Vagina (tissue), 2 donors: ENCODE measurements at regions not wholly inside any gene's neighbourhood (a gene's known extent, or its start where the extent isn't known, plus 50 kb on each side); places are given as distances from the start of the nearest gene placed in this dataset.

Source experiments
- DNase-seq, 2 donors: peaks; one replicate each; pipeline ENCODE4 v3.0.0-alpha.2; 2017; ENCODE audit errors: extremely low spot score in 2 of 2
- H3K27ac ChIP-seq: fragments of 200-600 bp; sonication (generic); one replicate; pipeline ENCODE4 v1.5.1; 2019
- H3K27me3 ChIP-seq: fragments of 200-600 bp; sonication (generic); one replicate; pipeline ENCODE4 v1.5.1; 2019
- H3K36me3 ChIP-seq, 2 donors: fragments of 200-600 bp; sonication (generic); one replicate each; pipeline ENCODE4 v1.5.1; 2017 to 2019
- H3K4me1 ChIP-seq: fragments of 200-600 bp; sonication (generic); one replicate; pipeline ENCODE4 v1.5.1; 2019
- H3K4me3 ChIP-seq, 2 donors: fragments of 200-600 bp; sonication (generic); 1 replicate in 1 of 2; 2 replicates in 1 of 2; pipeline ENCODE4 v1.5.1; 2016 to 2019
- H3K9me3 ChIP-seq: fragments of 200-600 bp; sonication (generic); one replicate; pipeline ENCODE4 v1.5.1; 2019
- POLR2A ChIP-seq, 2 donors: fragments of 450-650 bp; IDR thresholded peaks; one replicate each; pipeline ENCODE4 v1.6.1; 2017; ENCODE audit warnings: antibody characterized with exemption in 2 of 2, mild to moderate bottlenecking in 2 of 2, moderate library complexity in 2 of 2
- POLR2AphosphoS5 ChIP-seq, 2 donors: sonication (generic); formaldehyde crosslinking; IDR thresholded peaks; one replicate each; pipeline ENCODE4 v1.9.0; 2017; ENCODE audit warnings: antibody characterized with exemption in 2 of 2, mild to moderate bottlenecking in 2 of 2, low read depth in 1 of 2; ENCODE audit not compliant: insufficient read depth in 1 of 2
- intact Hi-C: fragments of 100-400 bp; cut with DNase I; formaldehyde crosslinking; loops from one replicate; pipeline ENCODE4 v1.15.1; 2023
- TF ChIP-seq, protein P1 (sequence below), 3 experiments: fragments of 450-650 bp in 2 of 3; fragments of 200-600 bp in 1 of 3; sonication (generic) in 1 of 3; IDR thresholded peaks; one replicate each; pipeline ENCODE4 v1.5.1; 2017 to 2019; ENCODE audit warnings: antibody characterized with exemption in 3 of 3, mild to moderate bottlenecking in 2 of 3, moderate library complexity in 2 of 3

DNA sequence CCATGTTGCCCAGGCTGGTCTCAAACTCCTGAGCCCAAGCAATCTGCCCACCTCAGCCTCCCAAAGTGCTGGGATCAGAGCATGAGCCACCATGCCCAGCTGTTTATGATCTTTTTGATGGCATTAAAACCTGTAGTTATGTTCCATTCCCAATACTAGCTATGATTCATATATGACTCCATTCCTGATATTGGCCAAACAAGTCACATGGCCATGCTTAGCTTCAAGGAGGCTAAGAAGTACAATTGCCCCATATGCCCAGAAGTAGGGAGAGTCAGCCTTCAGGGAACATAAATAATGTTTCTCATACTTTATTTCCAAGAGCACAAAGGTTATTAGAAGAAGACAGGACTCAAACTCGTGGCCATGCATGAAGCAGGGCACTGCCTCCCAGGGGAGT, 132.4 kb upstream of the RAB6C start:
- TF ChIP-seq POLR2AphosphoS5 (IDR thresholded peaks at IDR 0.05; ENCODE audit: insufficient read depth in 1 of 2, low read depth in 1 of 2), result no peak
- TF ChIP-seq POLR2A (IDR thresholded peaks at IDR 0.05), result no peak
- TF ChIP-seq, protein P1, sequence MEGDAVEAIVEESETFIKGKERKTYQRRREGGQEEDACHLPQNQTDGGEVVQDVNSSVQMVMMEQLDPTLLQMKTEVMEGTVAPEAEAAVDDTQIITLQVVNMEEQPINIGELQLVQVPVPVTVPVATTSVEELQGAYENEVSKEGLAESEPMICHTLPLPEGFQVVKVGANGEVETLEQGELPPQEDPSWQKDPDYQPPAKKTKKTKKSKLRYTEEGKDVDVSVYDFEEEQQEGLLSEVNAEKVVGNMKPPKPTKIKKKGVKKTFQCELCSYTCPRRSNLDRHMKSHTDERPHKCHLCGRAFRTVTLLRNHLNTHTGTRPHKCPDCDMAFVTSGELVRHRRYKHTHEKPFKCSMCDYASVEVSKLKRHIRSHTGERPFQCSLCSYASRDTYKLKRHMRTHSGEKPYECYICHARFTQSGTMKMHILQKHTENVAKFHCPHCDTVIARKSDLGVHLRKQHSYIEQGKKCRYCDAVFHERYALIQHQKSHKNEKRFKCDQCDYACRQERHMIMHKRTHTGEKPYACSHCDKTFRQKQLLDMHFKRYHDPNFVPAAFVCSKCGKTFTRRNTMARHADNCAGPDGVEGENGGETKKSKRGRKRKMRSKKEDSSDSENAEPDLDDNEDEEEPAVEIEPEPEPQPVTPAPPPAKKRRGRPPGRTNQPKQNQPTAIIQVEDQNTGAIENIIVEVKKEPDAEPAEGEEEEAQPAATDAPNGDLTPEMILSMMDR (IDR thresholded peaks at IDR 0.05), result no peak
- Histone ChIP-seq H3K27ac (no peak overlapping the region), H3K36me3 (no peaks in the 10 kb centered on the region), H3K9me3 (no peaks in the 10 kb centered on the region), H3K4me1 (no peaks in the 10 kb centered on the region), H3K27me3 (no peaks in the 10 kb centered on the region), H3K4me3 (no peak overlapping the region)
- intact Hi-C loops, result no loop called here
- DNase-seq, result no peak

DNA sequence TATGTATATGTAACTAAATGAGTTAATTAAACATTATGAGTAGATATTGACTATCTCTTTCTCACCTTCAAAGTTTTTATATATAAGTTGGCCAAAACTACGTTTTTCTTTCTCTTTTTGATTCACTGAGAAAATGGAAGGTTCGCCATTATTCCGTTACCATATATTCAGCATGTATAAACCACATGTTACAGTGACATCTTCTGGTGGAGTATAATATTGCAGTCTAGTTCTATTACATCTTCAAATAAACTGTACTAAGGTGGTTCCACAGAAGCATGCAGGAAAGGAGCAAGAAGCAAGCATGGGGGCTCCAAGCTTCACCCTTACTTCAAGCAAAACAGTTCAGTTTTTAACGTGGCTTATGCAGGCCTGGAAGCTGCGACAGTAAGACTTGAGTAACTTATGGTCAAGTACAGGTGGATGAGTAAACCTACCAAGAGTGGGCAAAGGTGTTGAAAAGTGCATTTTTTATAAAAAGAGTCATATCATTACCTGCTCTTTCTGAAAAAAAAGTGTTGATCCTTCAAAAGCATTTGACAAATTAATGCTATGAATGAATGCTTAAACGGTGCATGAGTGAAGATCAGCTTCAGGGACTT, 129.8 kb upstream of the RAB6C start:
- intact Hi-C loops, result no loop called here
- no peak overlapping the region for H3K4me3 ChIP-seq

DNA sequence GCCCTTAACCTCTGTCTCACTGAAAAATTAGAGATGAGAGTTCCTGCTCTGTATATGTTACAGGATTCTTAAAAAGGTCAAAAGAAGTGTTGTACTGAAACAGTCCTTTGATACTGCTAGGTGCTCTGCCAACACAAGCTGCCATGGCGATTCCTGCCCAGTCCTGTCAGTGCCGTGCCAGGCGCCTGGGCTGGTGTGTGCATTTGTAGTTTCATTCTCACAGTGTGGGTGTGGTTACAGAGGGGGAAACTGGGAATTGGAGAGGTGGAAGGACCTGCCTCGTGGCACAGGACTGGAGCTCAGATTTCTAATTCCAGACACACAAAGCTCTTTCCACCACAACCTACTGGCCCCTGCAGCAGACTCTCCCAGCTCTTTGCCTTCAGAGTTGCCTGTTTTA, 122.3 kb upstream of the RAB6C start:
- H3K27me3 ChIP-seq, result no peaks in the 10 kb centered on the region
- intact Hi-C loops, result no loop called here
- H3K4me3 ChIP-seq, result no peak overlapping the region
- no peak overlapping the region for H3K27ac ChIP-seq
- no peak for DNase-seq
- H3K4me1 ChIP-seq, result no peaks in the 10 kb centered on the region
- TF ChIP-seq POLR2AphosphoS5 (IDR thresholded peaks at IDR 0.05; ENCODE audit: insufficient read depth in 1 of 2, low read depth in 1 of 2) (no peak), POLR2A (IDR thresholded peaks at IDR 0.05) (no peak)
- TF ChIP-seq, protein P1 (IDR thresholded peaks at IDR 0.05), result no peak
- no peaks in the 10 kb centered on the region for H3K36me3 ChIP-seq
- H3K9me3 ChIP-seq, result no peaks in the 10 kb centered on the region

More for the DNA sequence above, 129.8 kb upstream of the RAB6C start:
- no peaks in the 10 kb centered on the region for H3K9me3 ChIP-seq
- no peaks in the 10 kb centered on the region for H3K27me3 ChIP-seq
- H3K27ac ChIP-seq, result no peak overlapping the region
- H3K36me3 ChIP-seq, result no peaks in the 10 kb centered on the region
- TF ChIP-seq, protein P1 (IDR thresholded peaks at IDR 0.05), result peak; percentile 30 to 58 (median 56)
- TF ChIP-seq POLR2A (IDR thresholded peaks at IDR 0.05) (no peak), POLR2AphosphoS5 (IDR thresholded peaks at IDR 0.05; ENCODE audit: insufficient read depth in 1 of 2, low read depth in 1 of 2) (peak in 1 of 2 donors; percentile 9)
- DNase-seq, result no peak
- H3K4me1 ChIP-seq, result no peaks in the 10 kb centered on the region

DNA sequence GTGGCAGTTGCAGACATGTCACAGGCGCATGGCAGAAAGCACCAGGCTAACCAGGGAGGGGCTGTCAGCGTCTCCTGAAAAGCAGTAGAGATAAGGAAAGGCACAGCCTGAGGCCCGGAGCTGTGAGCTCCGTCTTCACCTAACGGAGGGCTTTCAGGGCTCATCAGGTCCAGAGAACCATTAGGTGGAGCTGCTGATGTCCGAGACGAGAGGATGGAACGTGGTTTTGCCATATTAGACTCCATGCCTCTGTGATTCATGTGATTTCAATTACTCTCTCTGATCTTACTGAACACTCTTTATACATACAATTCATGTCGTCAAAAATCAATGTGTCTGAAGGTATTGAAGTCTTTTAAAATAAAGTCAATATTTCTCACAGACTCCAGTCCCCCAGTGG, 120.3 kb upstream of the RAB6C start:
- no peak for TF ChIP-seq POLR2AphosphoS5 (IDR thresholded peaks at IDR 0.05; ENCODE audit: insufficient read depth in 1 of 2, low read depth in 1 of 2)
- TF ChIP-seq POLR2A (IDR thresholded peaks at IDR 0.05), result no peak
- TF ChIP-seq, protein P1 (IDR thresholded peaks at IDR 0.05), result no peak
- intact Hi-C loops, result no loop called here

DNA sequence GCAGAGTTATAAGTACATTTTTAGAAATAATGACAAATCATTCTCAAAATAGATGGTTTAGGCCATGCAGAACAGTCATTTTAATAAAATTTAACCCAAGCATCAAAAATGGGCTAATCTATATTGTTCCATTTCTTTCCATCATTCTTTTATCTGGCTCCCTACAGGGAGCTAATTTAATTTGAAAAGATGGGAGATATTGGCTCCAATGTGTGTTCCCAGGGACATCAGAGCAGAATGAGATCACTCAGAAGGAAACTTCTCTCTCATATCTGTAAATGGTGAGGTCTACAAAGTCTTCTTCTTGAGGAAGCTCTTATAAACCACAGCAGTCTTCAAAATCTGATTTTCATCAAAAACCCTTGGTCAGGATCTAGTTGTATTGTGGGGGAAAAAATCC, 119.4 kb upstream of the RAB6C start:
- TF ChIP-seq POLR2A (IDR thresholded peaks at IDR 0.05) (no peak), POLR2AphosphoS5 (IDR thresholded peaks at IDR 0.05; ENCODE audit: insufficient read depth in 1 of 2, low read depth in 1 of 2) (no peak)
- TF ChIP-seq, protein P1 (IDR thresholded peaks at IDR 0.05), result no peak
- H3K4me3 ChIP-seq, result no peak overlapping the region

More for the DNA sequence above, 120.3 kb upstream of the RAB6C start:
- H3K4me3 ChIP-seq, result no peak overlapping the region
- no peaks in the 10 kb centered on the region for H3K4me1 ChIP-seq
- no peaks in the 10 kb centered on the region for H3K27me3 ChIP-seq
- H3K36me3 ChIP-seq, result no peaks in the 10 kb centered on the region
- H3K9me3 ChIP-seq, result no peaks in the 10 kb centered on the region
- H3K27ac ChIP-seq, result no peak overlapping the region
- DNase-seq, result no peak

More for the DNA sequence above, 119.4 kb upstream of the RAB6C start:
- no peak for DNase-seq
- intact Hi-C loops, result no loop called here
- no peaks in the 10 kb centered on the region for H3K36me3 ChIP-seq
- H3K27me3 ChIP-seq, result no peaks in the 10 kb centered on the region
- H3K9me3 ChIP-seq, result no peaks in the 10 kb centered on the region
- H3K27ac ChIP-seq, result no peak overlapping the region
- H3K4me1 ChIP-seq, result no peaks in the 10 kb centered on the region
